Ovary (tissue), 7 donors: ENCODE measurements at regions not wholly inside any gene's neighbourhood (a gene's known extent, or its start where the extent isn't known, plus 50 kb on each side); places are given as distances from the start of the nearest gene placed in this dataset.

ENCODE experiments used
- DNase-seq, 5 donors: peaks; one replicate each; pipeline ENCODE4 v3.0.0-alpha.2; 2019 to 2020
- H3K27ac ChIP-seq, 2 donors: fragments of 200-600 bp; one replicate each; pipeline versions ENCODE4 v1.5.1 to v1.8.0; 2019 to 2022
- H3K27me3 ChIP-seq: fragments of 200-600 bp; one replicate; pipeline ENCODE4 v1.8.0; 2022
- H3K36me3 ChIP-seq: fragments of 200-600 bp; sonication (generic); one replicate; pipeline ENCODE4 v1.5.1; 2019
- H3K4me1 ChIP-seq: one replicate; pipeline ENCODE4 v1.8.1; 2013; ENCODE audit warnings: mild to moderate bottlenecking, moderate library complexity; ENCODE audit not compliant: insufficient read depth
- H3K4me3 ChIP-seq: fragments of 200-600 bp; sonication (generic); one replicate; pipeline ENCODE4 v1.5.1; 2017
- H3K9me3 ChIP-seq, 2 donors: fragments of 200-600 bp in 1 of 2; sonication (generic) in 1 of 2; one replicate each; pipeline versions ENCODE4 v1.5.1 to v1.8.1; 2013 to 2019; ENCODE audit warnings: mild to moderate bottlenecking in 1 of 2, moderate library complexity in 1 of 2
- EP300 ChIP-seq: sonication (generic); formaldehyde crosslinking; IDR thresholded peaks from one replicate; pipeline ENCODE4 v1.6.1; 2017; ENCODE audit warnings: antibody characterized with exemption
- POLR2A ChIP-seq: fragments of 450-650 bp; IDR thresholded peaks from one replicate; pipeline ENCODE4 v1.6.1; 2017; ENCODE audit warnings: antibody characterized with exemption, mild to moderate bottlenecking, moderate library complexity
- WGBS, 3 donors: extraction: QIAGEN DNeasy Blood & Tissue Kit in 1 of 3; methylation state at CpG; one replicate each; pipeline versions ENCODE4 v1.1.5 to v1.1.7; 2013 to 2017; 5-methylcytosine and 5-hydroxymethylcytosine counted together
- intact Hi-C, 4 donors: fragments of 100-400 bp; cut with DNase I; formaldehyde crosslinking; loops; one replicate each; pipeline versions ENCODE4 v1.11.0 to v1.15.1; 2022 to 2023
- TF ChIP-seq, protein P1 (sequence below), 3 donors: fragments of 450-650 bp in 2 of 3; fragments of 200-600 bp in 1 of 3; IDR thresholded peaks; one replicate each; pipeline versions ENCODE4 v1.5.1 to v1.8.0; 2016 to 2022; ENCODE audit warnings: antibody characterized with exemption in 3 of 3, mild to moderate bottlenecking in 1 of 3
- donor health status: DM: no; HTN: no; CAD: no; lungs with moderate emphysema.
- donor health status: DM: no; HTN: no; CAD: no.
- donor health status: Bipolar disorder and iron deficiency.
- donor health status: DM: no; HTN: no; CAD: no.
- donor health status: DM: yes; HTN: yes; CAD: no.

DNA sequence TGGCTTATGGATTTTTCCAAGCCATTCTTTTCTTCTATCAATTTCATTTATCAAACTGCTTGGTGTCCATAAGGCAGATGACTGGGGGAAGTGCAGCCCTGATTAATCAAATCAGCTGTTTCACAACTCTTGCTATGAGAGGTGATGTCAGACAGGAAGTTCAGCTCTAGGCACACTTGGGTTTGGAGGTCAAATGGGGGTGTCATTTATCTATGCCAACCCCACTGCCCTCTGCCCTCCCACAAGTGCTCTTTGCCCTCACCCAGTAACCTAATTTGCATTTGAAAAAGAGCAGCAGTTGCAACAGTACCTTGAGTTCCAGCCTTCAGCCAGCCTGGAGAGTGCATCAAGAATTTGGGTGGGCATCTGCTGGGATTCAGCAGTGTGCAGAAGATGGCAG, 431.3 kb upstream of the SPRED2 start:
- Histone ChIP-seq H3K4me1 (no peaks in the 10 kb centered on the region), H3K4me3 (no peak overlapping the region), H3K27ac (no peak overlapping the region), H3K36me3 (no peaks in the 10 kb centered on the region), H3K27me3 (no peaks in the 10 kb centered on the region), H3K9me3 (no peaks in the 10 kb centered on the region)
- intact Hi-C loops: no loop called here
- TF ChIP-seq EP300: no peak
- TF ChIP-seq POLR2A: no peak
- DNase-seq: no peak

DNA sequence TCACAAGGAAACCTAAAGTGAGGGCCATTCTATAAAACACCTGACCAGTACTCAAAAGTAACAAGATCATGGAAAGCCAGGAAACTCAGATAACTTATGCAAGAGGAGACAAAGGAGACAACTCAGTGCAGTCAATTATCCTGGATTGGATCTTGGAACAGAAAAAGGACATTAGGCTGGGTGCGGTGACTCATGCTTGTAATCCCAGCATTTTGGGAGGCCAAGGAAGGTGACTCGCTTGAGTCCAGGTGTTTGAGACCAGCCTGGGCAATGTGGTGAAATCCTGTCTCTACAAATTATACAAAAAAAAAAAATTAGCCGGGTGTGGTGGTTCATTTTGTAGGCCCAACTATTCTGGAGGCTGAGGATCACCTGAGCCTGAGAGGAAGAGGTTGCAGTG, 424.5 kb upstream of the SPRED2 start:
- no peak overlapping the region for H3K4me3 ChIP-seq
- no peak overlapping the region for H3K27ac ChIP-seq
- WGBS, 3 donors: 89 to 96% (median 95%) methylated on average over 3 of the region's 3 CpGs
- intact Hi-C loops: no loop called here
- no peaks in the 10 kb centered on the region for H3K36me3 ChIP-seq
- TF ChIP-seq, protein P1, sequence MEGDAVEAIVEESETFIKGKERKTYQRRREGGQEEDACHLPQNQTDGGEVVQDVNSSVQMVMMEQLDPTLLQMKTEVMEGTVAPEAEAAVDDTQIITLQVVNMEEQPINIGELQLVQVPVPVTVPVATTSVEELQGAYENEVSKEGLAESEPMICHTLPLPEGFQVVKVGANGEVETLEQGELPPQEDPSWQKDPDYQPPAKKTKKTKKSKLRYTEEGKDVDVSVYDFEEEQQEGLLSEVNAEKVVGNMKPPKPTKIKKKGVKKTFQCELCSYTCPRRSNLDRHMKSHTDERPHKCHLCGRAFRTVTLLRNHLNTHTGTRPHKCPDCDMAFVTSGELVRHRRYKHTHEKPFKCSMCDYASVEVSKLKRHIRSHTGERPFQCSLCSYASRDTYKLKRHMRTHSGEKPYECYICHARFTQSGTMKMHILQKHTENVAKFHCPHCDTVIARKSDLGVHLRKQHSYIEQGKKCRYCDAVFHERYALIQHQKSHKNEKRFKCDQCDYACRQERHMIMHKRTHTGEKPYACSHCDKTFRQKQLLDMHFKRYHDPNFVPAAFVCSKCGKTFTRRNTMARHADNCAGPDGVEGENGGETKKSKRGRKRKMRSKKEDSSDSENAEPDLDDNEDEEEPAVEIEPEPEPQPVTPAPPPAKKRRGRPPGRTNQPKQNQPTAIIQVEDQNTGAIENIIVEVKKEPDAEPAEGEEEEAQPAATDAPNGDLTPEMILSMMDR (IDR thresholded peaks at IDR 0.05): no peak
- no peak for TF ChIP-seq EP300
- no peak for TF ChIP-seq POLR2A
- no peaks in the 10 kb centered on the region for H3K9me3 ChIP-seq
- no peak for DNase-seq
- peaks cover 3% of the 10 kb centered on the region for H3K4me1 ChIP-seq
- H3K27me3 ChIP-seq: no peaks in the 10 kb centered on the region

DNA sequence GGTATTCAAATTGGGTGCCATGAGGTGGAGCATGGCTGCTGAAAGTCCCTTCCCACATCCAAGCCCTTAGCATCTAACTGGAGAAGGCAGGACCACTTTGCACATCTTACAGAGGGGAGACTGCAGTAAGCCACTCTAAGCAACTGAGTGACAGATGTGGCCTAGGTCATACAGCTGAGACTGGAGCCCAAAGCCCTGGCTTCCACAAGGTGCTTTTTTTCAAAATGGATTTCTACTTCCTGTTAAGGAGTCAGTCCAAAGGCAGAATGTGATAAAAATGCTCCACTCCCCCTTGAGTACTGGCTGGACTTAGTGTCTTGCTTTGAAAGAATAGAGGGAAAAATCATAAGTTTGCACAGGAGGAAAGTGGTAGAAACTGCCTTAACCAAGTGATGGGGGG, 424.0 kb upstream of the SPRED2 start:
- TF ChIP-seq POLR2A: no peak
- TF ChIP-seq, protein P1 (IDR thresholded peaks at IDR 0.05): no peak
- TF ChIP-seq EP300: no peak
- no peaks in the 10 kb centered on the region for H3K9me3 ChIP-seq
- no peaks in the 10 kb centered on the region for H3K36me3 ChIP-seq
- intact Hi-C loops: no loop called here
- H3K27ac ChIP-seq: no peak overlapping the region
- DNase-seq: no peak
- H3K27me3 ChIP-seq: no peaks in the 10 kb centered on the region
- no peak overlapping the region for H3K4me3 ChIP-seq
- peaks cover 3% of the 10 kb centered on the region for H3K4me1 ChIP-seq

GRCh38 chr2:65850695-65851094, 418.3 kb upstream of the SPRED2 start:
- Histone ChIP-seq H3K4me3 (no peak overlapping the region), H3K36me3 (no peaks in the 10 kb centered on the region), H3K9me3 (no peaks in the 10 kb centered on the region), H3K27me3 (no peaks in the 10 kb centered on the region), H3K4me1 (peaks cover 3% of the 10 kb centered on the region), H3K27ac (no peak overlapping the region)
- intact Hi-C loops: no loop called here
- DNase-seq: no peak
- TF ChIP-seq EP300 (no peak), POLR2A (no peak)
- TF ChIP-seq, protein P1 (IDR thresholded peaks at IDR 0.05): no peak

- no peak overlapping the region for H3K27ac ChIP-seq
- no peaks in the 10 kb centered on the region for H3K36me3 ChIP-seq
- H3K4me1 ChIP-seq: no peaks in the 10 kb centered on the region
- TF ChIP-seq EP300 (no peak), POLR2A (no peak)
- TF ChIP-seq, protein P1 (IDR thresholded peaks at IDR 0.05): no peak
- DNase-seq: no peak
- WGBS, 3 donors: 53 to 61% (median 54%) methylated on average over 9 of the region's 9 CpGs
- H3K27me3 ChIP-seq: no peaks in the 10 kb centered on the region
- no peak overlapping the region for H3K4me3 ChIP-seq
- no peaks in the 10 kb centered on the region for H3K9me3 ChIP-seq
- intact Hi-C loops: no loop called here
These were observed 414.7 kb upstream of the SPRED2 start for GRCh38 chr2:65846989-65847678.
